Small intestine (tissue), 7 donors: ENCODE measurements at regions not wholly inside any gene's neighbourhood (a gene's known extent, or its start where the extent isn't known, plus 50 kb on each side); places are given as distances from the start of the nearest gene placed in this dataset.

ENCODE experiments used
- DNase-seq, 2 donors: peaks; one replicate each; pipeline versions ENCODE4 v3.0.0 to v3.0.0-alpha.2; 2013
- FAIRE-seq: peaks from 2 replicates; lab custom pipeline; 2012; peaks lifted over from hg19 to GRCh38; lab: Jason Lieb, UNC
- H3K27ac ChIP-seq, 3 donors: one replicate each; pipeline ENCODE4 v1.5.1; 2013; ENCODE audit warnings: low read length in 2 of 3, mild to moderate bottlenecking in 2 of 3, control low read depth in 1 of 3, inconsistent platforms in 1 of 3, low read depth in 1 of 3, moderate library complexity in 1 of 3
- H3K27me3 ChIP-seq, 3 donors: one replicate each; pipeline ENCODE4 v1.6.1; 2013; ENCODE audit warnings: low read length in 3 of 3, inconsistent platforms in 1 of 3; ENCODE audit not compliant: control insufficient read depth in 3 of 3, insufficient read depth in 3 of 3
- H3K36me3 ChIP-seq, 3 donors: one replicate each; pipeline ENCODE4 v1.6.1; 2013; ENCODE audit warnings: low read length in 3 of 3, inconsistent platforms in 1 of 3, low read depth in 1 of 3, mild to moderate bottlenecking in 1 of 3, moderate library complexity in 1 of 3; ENCODE audit not compliant: control insufficient read depth in 3 of 3, insufficient read depth in 2 of 3
- H3K4me1 ChIP-seq, 3 donors: one replicate each; pipeline ENCODE4 v1.6.1; 2013; ENCODE audit warnings: low read length in 2 of 3, inconsistent platforms in 1 of 3, low read depth in 1 of 3, mild to moderate bottlenecking in 1 of 3, moderate library complexity in 1 of 3; ENCODE audit not compliant: control insufficient read depth in 3 of 3, insufficient read depth in 2 of 3
- H3K4me3 ChIP-seq, 3 donors: one replicate each; pipeline ENCODE4 v1.5.1; 2013; ENCODE audit warnings: low read length in 3 of 3, control low read depth in 1 of 3, inconsistent platforms in 1 of 3, low read depth in 1 of 3, mild to moderate bottlenecking in 1 of 3, moderate library complexity in 1 of 3
- H3K9me3 ChIP-seq, 2 donors: one replicate each; pipeline ENCODE4 v1.6.1; 2013; ENCODE audit warnings: low read depth in 1 of 2, low read length in 1 of 2; ENCODE audit not compliant: control insufficient read depth in 2 of 2, insufficient read depth in 1 of 2
- WGBS, 3 donors: extraction: QIAGEN DNeasy Blood & Tissue Kit; methylation state at CpG; one replicate each; pipeline ENCODE4 v1.1.7; 2013; 5-methylcytosine and 5-hydroxymethylcytosine counted together
- donor health status: healthy with polysubstance abuse.
- donor health status: control.
- donor health status: control.
- donor health status: Bipolar disorder and iron deficiency.
- donor health status: healthy.

GRCh38 chr2:200156166-200156835 lies 150.2 kb upstream of the SPATS2L start:
- Histone ChIP-seq H3K9me3 (peaks cover 0 to 3% of the 10 kb centered on the region in 2 donors), H3K27ac (peak overlapping the region in 1 of 3 donors; percentile 45), H3K4me3 (peak overlapping the region in 1 of 3 donors; percentile 7), H3K4me1 (peaks cover 3 to 30% (median 13%) of the 10 kb centered on the region in 3 donors), H3K36me3 (no peaks in the 10 kb centered on the region), H3K27me3 (no peaks in the 10 kb centered on the region)
- DNase-seq = peak; percentile 73 to 87
- WGBS, 3 donors = 9 to 40% (median 39%) methylated on average over 5 of the region's 5 CpGs
- peak; percentile 93 for FAIRE-seq

GRCh38 chr2:200158647-200159356 lies 147.7 kb upstream of the SPATS2L start:
- Histone ChIP-seq H3K4me3 (no peak overlapping the region), H3K9me3 (peaks cover 0 to 4% of the 10 kb centered on the region in 2 donors), H3K27ac (peak overlapping the region in 1 of 3 donors; percentile 26), H3K36me3 (no peaks in the 10 kb centered on the region), H3K4me1 (peaks cover 3 to 30% (median 13%) of the 10 kb centered on the region in 3 donors), H3K27me3 (no peaks in the 10 kb centered on the region)
- peak in 1 of 2 donors; percentile 8 for DNase-seq
- FAIRE-seq = no peak
- WGBS, 3 donors = 35 to 39% (median 38%) methylated on average over 1 of the region's 1 CpG

- H3K4me1 ChIP-seq = peaks cover 3 to 30% (median 13%) of the 10 kb centered on the region in 3 donors
- no peaks in the 10 kb centered on the region for H3K27me3 ChIP-seq
- H3K27ac ChIP-seq = peak overlapping the region in 2 of 3 donors; percentile 55 to 61
- DNase-seq (peak; percentile 71 to 85), FAIRE-seq (no peak)
- no peak overlapping the region for H3K4me3 ChIP-seq
- H3K9me3 ChIP-seq = peaks cover 0 to 10% of the 10 kb centered on the region in 2 donors
- no peaks in the 10 kb centered on the region for H3K36me3 ChIP-seq
Measured at GRCh38 chr2:200159357-200159707, 147.2 kb upstream of the SPATS2L start.

- FAIRE-seq (no peak), DNase-seq (peak in 1 of 2 donors; percentile 14)
- H3K4me1 ChIP-seq = peaks cover 3 to 30% (median 13%) of the 10 kb centered on the region in 3 donors
- H3K36me3 ChIP-seq = no peaks in the 10 kb centered on the region
- 74 to 78% (median 78%) methylated on average over 11 of the region's 11 CpGs for WGBS, 3 donors
- H3K27me3 ChIP-seq = no peaks in the 10 kb centered on the region
- H3K4me3 ChIP-seq = no peak overlapping the region
- H3K9me3 ChIP-seq = peaks cover 0 to 13% of the 10 kb centered on the region in 2 donors
- H3K27ac ChIP-seq = peak overlapping the region in 2 of 3 donors; percentile 55 to 61
Measured at GRCh38 chr2:200159829-200160781, 146.4 kb upstream of the SPATS2L start.

GRCh38 chr2:200161458-200161857 lies 145.0 kb upstream of the SPATS2L start:
- DNase-seq (no peak), FAIRE-seq (no peak)
- Histone ChIP-seq H3K36me3 (no peaks in the 10 kb centered on the region), H3K4me1 (peaks cover 3 to 30% (median 13%) of the 10 kb centered on the region in 3 donors), H3K27me3 (no peaks in the 10 kb centered on the region), H3K27ac (no peak overlapping the region), H3K4me3 (no peak overlapping the region), H3K9me3 (peaks cover 2 to 24% of the 10 kb centered on the region in 2 donors)
- WGBS, 3 donors = 93 to 99% (median 96%) methylated on average over 3 of the region's 3 CpGs

GRCh38 chr2:200165687-200166086 lies 140.8 kb upstream of the SPATS2L start:
- peaks cover 0 to 2% (median 0%) of the 10 kb centered on the region in 3 donors for H3K4me1 ChIP-seq
- no peaks in the 10 kb centered on the region for H3K36me3 ChIP-seq
- H3K9me3 ChIP-seq = peaks cover 2 to 24% of the 10 kb centered on the region in 2 donors
- DNase-seq (no peak), FAIRE-seq (no peak)
- H3K4me3 ChIP-seq = no peak overlapping the region
- 98 to 100% (median 100%) methylated on average over 1 of the region's 1 CpG for WGBS, 3 donors
- no peak overlapping the region for H3K27ac ChIP-seq
- no peaks in the 10 kb centered on the region for H3K27me3 ChIP-seq

GRCh38 chr2:200168641-200169555 lies 137.6 kb upstream of the SPATS2L start:
- FAIRE-seq = no peak

More at GRCh38 chr2:200168641-200169555, 137.6 kb upstream of the SPATS2L start:
- DNase-seq = no peak
- Histone ChIP-seq H3K27me3 (no peaks in the 10 kb centered on the region), H3K9me3 (peaks cover 2 to 24% of the 10 kb centered on the region in 2 donors), H3K27ac (no peak overlapping the region), H3K4me1 (no peaks in the 10 kb centered on the region), H3K4me3 (no peak overlapping the region), H3K36me3 (no peaks in the 10 kb centered on the region)
- 84 to 89% (median 85%) methylated on average over 12 of the region's 12 CpGs for WGBS, 3 donors
